ENCODE measurements at regions not wholly inside any gene's neighbourhood (a gene's known extent, or its start where the extent isn't known, plus 50 kb on each side); places are given as distances from the start of the nearest gene placed in this dataset.

GRCh38 chr3:21310891-21311290 is 440.1 kb downstream of the ZNF385D start:
- TF ChIP-seq POLR2A (IDR thresholded peaks at IDR 0.05) (no peak), CTCF (IDR thresholded peaks at IDR 0.05) (no peak)

All from thyroid gland (tissue), 4 donors.